GM12878 (cell line): ENCODE measurements at regions not wholly inside any gene's neighbourhood (a gene's known extent, or its start where the extent isn't known, plus 50 kb on each side); places are given as distances from the start of the nearest gene placed in this dataset.

Experiments used
- ATAC-seq: fragments of 200-7000 bp; cut with Tn5 transposase; 3 replicates; pipeline ENCODE4 v1.9.1; 2020; ENCODE audit warnings: mild to moderate bottlenecking, moderate library complexity
- BruUV-seq: library from RNA; stranded (reverse); fragments of 400-500 nt; replicated peaks from 2 replicates; lab custom pipeline; 2021; lab: Mats Ljungman, UMichigan
- CTCF ChIA-PET: fragments of 300-600 bp; sonication (Branson Sonifier 250); formaldehyde crosslinking; extraction: SDS; loops from one replicate; lab custom pipeline; 2021; ENCODE audit warnings: inconsistent platforms; lab: Yijun Ruan, JAX
- POLR2A ChIA-PET: fragments of 350-600 bp; formaldehyde crosslinking; extraction: SDS; loops from one replicate; lab custom pipeline; 2021; ENCODE audit warnings: inconsistent platforms; lab: Charles Lee
- RAD21 ChIA-PET: fragments of 300-600 bp; sonication (Branson Sonifier 250); formaldehyde crosslinking; loops from one replicate; lab custom pipeline; 2023; ENCODE audit warnings: antibody characterized with exemption; ENCODE audit not compliant: unreplicated experiment; lab: Charles Lee
- SMC1A ChIA-PET: fragments of 300-600 bp; sonication (Branson Sonifier 250); formaldehyde crosslinking; loops from one replicate; lab custom pipeline; 2023; ENCODE audit not compliant: unreplicated experiment, uncharacterized antibody; lab: Charles Lee
- DNase-seq: peaks from one replicate; pipeline ENCODE4 v3.0.0-alpha.2; 2011; ENCODE audit warnings: low read depth, low spot score
- FAIRE-seq: peaks from 3 replicates; lab custom pipeline; 2011; peaks lifted over from hg19 to GRCh38; lab: Jason Lieb, UNC
- H2AFZ ChIP-seq: 2 replicates; pipeline ENCODE4 v1.6.0; 2011; ENCODE audit warnings: low read depth, low read length, control low read depth; ENCODE audit not compliant: control insufficient read depth
- H3K27ac ChIP-seq: 2 replicates; pipeline ENCODE4 v1.5.1; 2011; ENCODE audit warnings: control low read depth; ENCODE audit not compliant: control insufficient read depth, insufficient read depth
- H3K27me3 ChIP-seq, 2 experiments: replicated peaks in 1 of 2; 2 replicates each; pipeline versions ENCODE4 v1.6.0 to v1.6.1; 2011; ENCODE audit warnings: low read length in 1 of 2; ENCODE audit not compliant: control insufficient read depth in 2 of 2, insufficient read depth in 2 of 2
- H3K36me3 ChIP-seq, 2 experiments: 2 replicates each; pipeline ENCODE4 v1.5.1; 2011; ENCODE audit warnings: low read length in 1 of 2; ENCODE audit not compliant: control insufficient read depth in 2 of 2, insufficient read depth in 2 of 2
- H3K4me1 ChIP-seq: 2 replicates; pipeline ENCODE4 v1.6.1; 2011; ENCODE audit warnings: mild to moderate bottlenecking, low read length, moderate library complexity, mixed read lengths; ENCODE audit not compliant: control insufficient read depth, insufficient read depth
- H3K4me2 ChIP-seq: 2 replicates; pipeline ENCODE4 v1.6.0; 2011; ENCODE audit warnings: control low read depth; ENCODE audit not compliant: control insufficient read depth, insufficient read depth
- H3K4me3 ChIP-seq: fragments of 200-600 bp; sonication (generic); 2 replicates; pipeline ENCODE4 v1.5.1; 2016
- H3K79me2 ChIP-seq: 2 replicates; pipeline ENCODE4 v1.6.0; 2011; ENCODE audit warnings: low read length; ENCODE audit not compliant: control insufficient read depth, insufficient read depth
- H3K9ac ChIP-seq: 2 replicates; pipeline ENCODE4 v1.8.0; 2011; ENCODE audit warnings: low read length, control low read depth, mixed read lengths; ENCODE audit not compliant: control insufficient read depth, insufficient read depth
- H3K9me3 ChIP-seq: replicated peaks from 3 replicates; pipeline ENCODE4 v1.5.1; 2011; ENCODE audit warnings: mild to moderate bottlenecking, low read length; ENCODE audit not compliant: control insufficient read depth, insufficient read depth
- H4K20me1 ChIP-seq: 2 replicates; pipeline ENCODE4 v1.6.0; 2011; ENCODE audit not compliant: control insufficient read depth, insufficient read depth
- ESRRA ChIP-seq: IDR thresholded peaks from 2 replicates; pipeline ENCODE4 v1.6.1; 2012; ENCODE audit warnings: mild to moderate bottlenecking, low read length, improper control_type of control experiment
- FOXK2 ChIP-seq: fragments of 450-650 bp; IDR thresholded peaks from 2 replicates; pipeline ENCODE4 v1.6.1; 2017; ENCODE audit warnings: mild to moderate bottlenecking, moderate library complexity
- POU2F2 ChIP-seq: IDR thresholded peaks from 3 replicates; pipeline ENCODE4 v1.6.1; 2011; ENCODE audit warnings: low read depth, mild to moderate bottlenecking, low read length, borderline replicate concordance
- ZNF384 ChIP-seq: IDR thresholded peaks from 2 replicates; pipeline ENCODE4 v1.6.1; 2012; ENCODE audit warnings: low read depth, mild to moderate bottlenecking, low read length, improper control_type of control experiment, borderline replicate concordance
- WGBS: methylation state at CpG from one replicate; pipeline ENCODE4 v1.1.6; 2016; ENCODE audit warnings: low lambda C conversion rate; ENCODE audit not compliant: insufficient replicate concordance, insufficient coverage; ENCODE audit errors: missing lambda C conversion rate; 5-methylcytosine and 5-hydroxymethylcytosine counted together
- in situ Hi-C: fragments of 300-500 bp; cut with MboI; formaldehyde crosslinking; loops from 9 replicates; pipeline ENCODE4 v1.14.3; 2018; ENCODE audit warnings: mixed read lengths
- intact Hi-C: fragments of 100-400 bp; cut with micrococcal nuclease; formaldehyde crosslinking; loops from one replicate; pipeline ENCODE4 v1.14.2; 2022; ENCODE audit not compliant: unreplicated experiment
- TF ChIP-seq, protein P1 (sequence below): fragments of 450-650 bp; formaldehyde crosslinking; IDR thresholded peaks from 2 replicates; pipeline ENCODE4 v1.4.0; 2020; ENCODE audit warnings: mild to moderate bottlenecking, moderate library complexity
- TF ChIP-seq, protein P2 (sequence below): IDR thresholded peaks from 2 replicates; pipeline ENCODE4 v1.6.1; 2012; ENCODE audit warnings: improper control_type of control experiment, low read depth, low read length; ENCODE audit not compliant: insufficient replicate concordance
- TF ChIP-seq, protein P3 (sequence below): IDR thresholded peaks from 2 replicates; pipeline ENCODE4 v1.6.1; 2012; ENCODE audit warnings: low read length, inconsistent platforms

DNA sequence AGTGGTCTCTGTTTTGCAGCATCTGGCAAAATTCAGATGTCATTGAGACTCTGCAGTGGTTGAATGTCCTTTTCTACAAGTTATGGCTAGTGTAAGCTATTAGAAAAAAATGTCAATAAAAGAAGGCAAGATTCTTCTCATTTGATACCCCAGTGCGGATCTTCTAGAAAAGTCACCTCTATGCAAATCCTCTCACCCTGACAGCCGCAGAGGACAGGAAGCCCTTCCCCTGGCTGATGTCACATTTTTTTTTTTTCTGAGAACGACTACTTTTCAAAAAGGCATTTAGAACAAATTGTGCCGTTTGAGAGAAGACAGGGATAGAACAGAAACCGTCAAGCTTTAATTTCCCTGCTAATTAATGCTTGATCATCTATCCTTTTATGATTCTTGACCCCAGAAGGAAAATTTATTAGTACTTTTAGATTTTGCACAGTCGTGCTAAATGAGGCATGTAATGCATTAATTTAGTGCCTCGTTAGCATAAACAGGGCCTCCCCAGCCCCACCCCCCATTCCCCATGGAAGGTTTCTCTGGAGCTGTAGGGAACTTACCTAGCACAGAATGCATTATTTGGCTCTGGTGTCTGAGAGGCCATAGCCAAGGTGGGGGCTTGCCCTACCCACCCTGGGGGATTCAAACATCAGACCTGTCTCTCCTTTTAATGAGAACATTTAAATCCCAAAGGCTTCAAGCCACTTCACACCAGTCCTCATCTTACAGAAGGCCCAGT is 183.8 kb downstream of the OPA1 start:
- no peak for FAIRE-seq
- intact Hi-C loops (no loop called here), in situ Hi-C loops (no loop called here)
- no peak overlapping the region; the same call in 1 of the 2 replicates for H2AFZ ChIP-seq
- ChIA-PET RAD21 (no interaction called here), CTCF (no interaction called here), SMC1A (interaction anchor here (1.3 to 1.8 kb wide), 2 partner anchors 32 to 111 kb away, joined by 3 to 5 read pairs; no protein-coding TSS in a partner anchor), POLR2A (interaction anchor here (0.7 kb wide), 1 partner anchor 490 kb away, joined by 3 read pairs; no protein-coding TSS in a partner anchor)
- H3K79me2 ChIP-seq, result no peaks in the 10 kb centered on the region
- no peaks in the 10 kb centered on the region for H4K20me1 ChIP-seq
- no peaks in the 10 kb centered on the region for H3K27me3 ChIP-seq
- no TSS peak for BruUV-seq
- 1% methylated on average over 7 of the region's 7 CpGs for whole genome bisulfite sequencing
- no peak for TF ChIP-seq FOXK2
- no peak for TF ChIP-seq ESRRA
- TF ChIP-seq, protein P1, sequence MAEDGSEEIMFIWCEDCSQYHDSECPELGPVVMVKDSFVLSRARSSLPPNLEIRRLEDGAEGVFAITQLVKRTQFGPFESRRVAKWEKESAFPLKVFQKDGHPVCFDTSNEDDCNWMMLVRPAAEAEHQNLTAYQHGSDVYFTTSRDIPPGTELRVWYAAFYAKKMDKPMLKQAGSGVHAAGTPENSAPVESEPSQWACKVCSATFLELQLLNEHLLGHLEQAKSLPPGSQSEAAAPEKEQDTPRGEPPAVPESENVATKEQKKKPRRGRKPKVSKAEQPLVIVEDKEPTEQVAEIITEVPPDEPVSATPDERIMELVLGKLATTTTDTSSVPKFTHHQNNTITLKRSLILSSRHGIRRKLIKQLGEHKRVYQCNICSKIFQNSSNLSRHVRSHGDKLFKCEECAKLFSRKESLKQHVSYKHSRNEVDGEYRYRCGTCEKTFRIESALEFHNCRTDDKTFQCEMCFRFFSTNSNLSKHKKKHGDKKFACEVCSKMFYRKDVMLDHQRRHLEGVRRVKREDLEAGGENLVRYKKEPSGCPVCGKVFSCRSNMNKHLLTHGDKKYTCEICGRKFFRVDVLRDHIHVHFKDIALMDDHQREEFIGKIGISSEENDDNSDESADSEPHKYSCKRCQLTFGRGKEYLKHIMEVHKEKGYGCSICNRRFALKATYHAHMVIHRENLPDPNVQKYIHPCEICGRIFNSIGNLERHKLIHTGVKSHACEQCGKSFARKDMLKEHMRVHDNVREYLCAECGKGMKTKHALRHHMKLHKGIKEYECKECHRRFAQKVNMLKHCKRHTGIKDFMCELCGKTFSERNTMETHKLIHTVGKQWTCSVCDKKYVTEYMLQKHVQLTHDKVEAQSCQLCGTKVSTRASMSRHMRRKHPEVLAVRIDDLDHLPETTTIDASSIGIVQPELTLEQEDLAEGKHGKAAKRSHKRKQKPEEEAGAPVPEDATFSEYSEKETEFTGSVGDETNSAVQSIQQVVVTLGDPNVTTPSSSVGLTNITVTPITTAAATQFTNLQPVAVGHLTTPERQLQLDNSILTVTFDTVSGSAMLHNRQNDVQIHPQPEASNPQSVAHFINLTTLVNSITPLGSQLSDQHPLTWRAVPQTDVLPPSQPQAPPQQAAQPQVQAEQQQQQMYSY (CRISPR knock-in tag), result no peak
- TF ChIP-seq, protein P2, sequence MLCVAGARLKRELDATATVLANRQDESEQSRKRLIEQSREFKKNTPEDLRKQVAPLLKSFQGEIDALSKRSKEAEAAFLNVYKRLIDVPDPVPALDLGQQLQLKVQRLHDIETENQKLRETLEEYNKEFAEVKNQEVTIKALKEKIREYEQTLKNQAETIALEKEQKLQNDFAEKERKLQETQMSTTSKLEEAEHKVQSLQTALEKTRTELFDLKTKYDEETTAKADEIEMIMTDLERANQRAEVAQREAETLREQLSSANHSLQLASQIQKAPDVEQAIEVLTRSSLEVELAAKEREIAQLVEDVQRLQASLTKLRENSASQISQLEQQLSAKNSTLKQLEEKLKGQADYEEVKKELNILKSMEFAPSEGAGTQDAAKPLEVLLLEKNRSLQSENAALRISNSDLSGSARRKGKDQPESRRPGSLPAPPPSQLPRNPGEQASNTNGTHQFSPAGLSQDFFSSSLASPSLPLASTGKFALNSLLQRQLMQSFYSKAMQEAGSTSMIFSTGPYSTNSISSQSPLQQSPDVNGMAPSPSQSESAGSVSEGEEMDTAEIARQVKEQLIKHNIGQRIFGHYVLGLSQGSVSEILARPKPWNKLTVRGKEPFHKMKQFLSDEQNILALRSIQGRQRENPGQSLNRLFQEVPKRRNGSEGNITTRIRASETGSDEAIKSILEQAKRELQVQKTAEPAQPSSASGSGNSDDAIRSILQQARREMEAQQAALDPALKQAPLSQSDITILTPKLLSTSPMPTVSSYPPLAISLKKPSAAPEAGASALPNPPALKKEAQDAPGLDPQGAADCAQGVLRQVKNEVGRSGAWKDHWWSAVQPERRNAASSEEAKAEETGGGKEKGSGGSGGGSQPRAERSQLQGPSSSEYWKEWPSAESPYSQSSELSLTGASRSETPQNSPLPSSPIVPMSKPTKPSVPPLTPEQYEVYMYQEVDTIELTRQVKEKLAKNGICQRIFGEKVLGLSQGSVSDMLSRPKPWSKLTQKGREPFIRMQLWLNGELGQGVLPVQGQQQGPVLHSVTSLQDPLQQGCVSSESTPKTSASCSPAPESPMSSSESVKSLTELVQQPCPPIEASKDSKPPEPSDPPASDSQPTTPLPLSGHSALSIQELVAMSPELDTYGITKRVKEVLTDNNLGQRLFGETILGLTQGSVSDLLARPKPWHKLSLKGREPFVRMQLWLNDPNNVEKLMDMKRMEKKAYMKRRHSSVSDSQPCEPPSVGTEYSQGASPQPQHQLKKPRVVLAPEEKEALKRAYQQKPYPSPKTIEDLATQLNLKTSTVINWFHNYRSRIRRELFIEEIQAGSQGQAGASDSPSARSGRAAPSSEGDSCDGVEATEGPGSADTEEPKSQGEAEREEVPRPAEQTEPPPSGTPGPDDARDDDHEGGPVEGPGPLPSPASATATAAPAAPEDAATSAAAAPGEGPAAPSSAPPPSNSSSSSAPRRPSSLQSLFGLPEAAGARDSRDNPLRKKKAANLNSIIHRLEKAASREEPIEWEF, result no peak
- TF ChIP-seq POU2F2, result peak; percentile 65; the same call in 1 of the 3 replicates
- peak; percentile 61; the same call in 1 of the 2 replicates for TF ChIP-seq ZNF384
- TF ChIP-seq, protein P3, sequence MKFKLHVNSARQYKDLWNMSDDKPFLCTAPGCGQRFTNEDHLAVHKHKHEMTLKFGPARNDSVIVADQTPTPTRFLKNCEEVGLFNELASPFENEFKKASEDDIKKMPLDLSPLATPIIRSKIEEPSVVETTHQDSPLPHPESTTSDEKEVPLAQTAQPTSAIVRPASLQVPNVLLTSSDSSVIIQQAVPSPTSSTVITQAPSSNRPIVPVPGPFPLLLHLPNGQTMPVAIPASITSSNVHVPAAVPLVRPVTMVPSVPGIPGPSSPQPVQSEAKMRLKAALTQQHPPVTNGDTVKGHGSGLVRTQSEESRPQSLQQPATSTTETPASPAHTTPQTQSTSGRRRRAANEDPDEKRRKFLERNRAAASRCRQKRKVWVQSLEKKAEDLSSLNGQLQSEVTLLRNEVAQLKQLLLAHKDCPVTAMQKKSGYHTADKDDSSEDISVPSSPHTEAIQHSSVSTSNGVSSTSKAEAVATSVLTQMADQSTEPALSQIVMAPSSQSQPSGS, result no peak
- peak; percentile 65 for ATAC-seq
- H3K9ac ChIP-seq, result no peak overlapping the region
- H3K4me2 ChIP-seq, result no peak overlapping the region
- H3K9me3 ChIP-seq, result no peaks in the 10 kb centered on the region
- no peak overlapping the region for H3K4me3 ChIP-seq
- H3K27ac ChIP-seq, result no peak overlapping the region
- H3K36me3 ChIP-seq, result no peaks in the 10 kb centered on the region
- H3K4me1 ChIP-seq, result no peaks in the 10 kb centered on the region
- DNase-seq, result no peak
